ENCODE measurements at regions not wholly inside any gene's neighbourhood (a gene's known extent, or its start where the extent isn't known, plus 50 kb on each side); places are given as distances from the start of the nearest gene placed in this dataset.

DNA sequence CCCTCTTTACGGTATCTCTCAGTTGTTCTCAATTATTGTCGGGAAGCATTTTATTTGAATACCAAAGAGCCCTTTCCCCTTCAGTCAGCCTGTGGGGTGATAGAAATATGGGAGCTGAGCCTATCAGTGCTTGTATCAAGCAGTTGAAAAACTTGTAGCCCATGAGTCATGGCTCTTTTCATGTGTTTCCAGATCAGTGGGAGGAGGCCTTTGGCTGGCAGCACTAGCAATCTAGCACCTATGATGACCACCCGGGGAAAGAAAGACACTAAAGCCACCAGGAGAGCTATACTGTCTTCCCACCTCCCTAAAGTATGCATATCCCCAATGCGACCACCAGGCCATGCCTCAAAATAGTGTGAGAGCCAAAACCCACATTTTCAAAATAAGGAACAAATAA, 696.9 kb upstream of the C9orf72 start:
- TF ChIP-seq, protein P1, sequence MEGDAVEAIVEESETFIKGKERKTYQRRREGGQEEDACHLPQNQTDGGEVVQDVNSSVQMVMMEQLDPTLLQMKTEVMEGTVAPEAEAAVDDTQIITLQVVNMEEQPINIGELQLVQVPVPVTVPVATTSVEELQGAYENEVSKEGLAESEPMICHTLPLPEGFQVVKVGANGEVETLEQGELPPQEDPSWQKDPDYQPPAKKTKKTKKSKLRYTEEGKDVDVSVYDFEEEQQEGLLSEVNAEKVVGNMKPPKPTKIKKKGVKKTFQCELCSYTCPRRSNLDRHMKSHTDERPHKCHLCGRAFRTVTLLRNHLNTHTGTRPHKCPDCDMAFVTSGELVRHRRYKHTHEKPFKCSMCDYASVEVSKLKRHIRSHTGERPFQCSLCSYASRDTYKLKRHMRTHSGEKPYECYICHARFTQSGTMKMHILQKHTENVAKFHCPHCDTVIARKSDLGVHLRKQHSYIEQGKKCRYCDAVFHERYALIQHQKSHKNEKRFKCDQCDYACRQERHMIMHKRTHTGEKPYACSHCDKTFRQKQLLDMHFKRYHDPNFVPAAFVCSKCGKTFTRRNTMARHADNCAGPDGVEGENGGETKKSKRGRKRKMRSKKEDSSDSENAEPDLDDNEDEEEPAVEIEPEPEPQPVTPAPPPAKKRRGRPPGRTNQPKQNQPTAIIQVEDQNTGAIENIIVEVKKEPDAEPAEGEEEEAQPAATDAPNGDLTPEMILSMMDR (conservative IDR thresholded peaks at IDR 0.05) = no peak
- TF ChIP-seq ZFX (IDR thresholded peaks at IDR 0.05) = no peak

All from C4-2B (cell line).